ENCODE measurements at regions not wholly inside any gene's neighbourhood (a gene's known extent, or its start where the extent isn't known, plus 50 kb on each side); places are given as distances from the start of the nearest gene placed in this dataset.

DNA sequence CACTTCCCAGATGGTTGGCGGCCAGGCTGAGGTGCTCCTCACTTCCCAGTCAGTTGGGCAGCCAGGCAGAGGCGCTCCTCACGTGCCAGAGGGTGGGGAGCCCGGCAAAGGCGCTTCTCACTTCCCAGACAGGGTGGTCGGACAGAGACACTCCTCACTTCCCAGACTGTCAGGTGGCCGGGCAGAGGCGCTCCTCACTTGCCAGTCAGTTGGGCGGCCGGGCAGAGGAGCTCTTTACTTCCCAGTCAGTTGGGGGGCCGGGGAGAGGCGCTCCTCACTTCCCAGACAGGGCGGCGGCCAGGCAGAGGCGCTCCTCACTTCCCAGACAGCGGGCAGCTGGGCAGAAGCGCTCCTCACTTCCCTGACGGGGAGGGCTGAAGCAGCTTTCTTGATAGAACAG is 143.0 kb upstream of the ARID2 start:
- H4K20me1 ChIP-seq (ENCODE audit: insufficient read depth, low read length): no peaks in the 10 kb centered on the region
- H3F3A ChIP-seq (ENCODE audit: insufficient read depth, low read length): no peaks in the 10 kb centered on the region
- no peaks in the 10 kb centered on the region for H3K9me3 ChIP-seq (replicated peaks; ENCODE audit: insufficient read depth, low read length)
- no peak overlapping the region for H3K9ac ChIP-seq (ENCODE audit: low read length)
- DNase-seq: no peak
- no peaks in the 10 kb centered on the region for H3K79me2 ChIP-seq (ENCODE audit: low read length)
- H3K9me2 ChIP-seq (replicated peaks; ENCODE audit: insufficient read depth, low read length): no peaks in the 10 kb centered on the region
- H2AFZ ChIP-seq (ENCODE audit: low read length): no peak overlapping the region
- H3K4me3 ChIP-seq (ENCODE audit: low read length): no peak overlapping the region
- no peaks in the 10 kb centered on the region for H3K4me1 ChIP-seq (ENCODE audit: low read length)
- H3K27me3 ChIP-seq (replicated peaks; ENCODE audit: insufficient read depth, low read length): no peaks in the 10 kb centered on the region
- no peak for TF ChIP-seq EZH2 (optimal IDR thresholded peaks at IDR 0.05; ENCODE audit: low read depth, low read length)
- TF ChIP-seq EZH2phosphoT487 (IDR thresholded peaks at IDR 0.05; ENCODE audit: low read length): no peak
- TF ChIP-seq, protein P1, sequence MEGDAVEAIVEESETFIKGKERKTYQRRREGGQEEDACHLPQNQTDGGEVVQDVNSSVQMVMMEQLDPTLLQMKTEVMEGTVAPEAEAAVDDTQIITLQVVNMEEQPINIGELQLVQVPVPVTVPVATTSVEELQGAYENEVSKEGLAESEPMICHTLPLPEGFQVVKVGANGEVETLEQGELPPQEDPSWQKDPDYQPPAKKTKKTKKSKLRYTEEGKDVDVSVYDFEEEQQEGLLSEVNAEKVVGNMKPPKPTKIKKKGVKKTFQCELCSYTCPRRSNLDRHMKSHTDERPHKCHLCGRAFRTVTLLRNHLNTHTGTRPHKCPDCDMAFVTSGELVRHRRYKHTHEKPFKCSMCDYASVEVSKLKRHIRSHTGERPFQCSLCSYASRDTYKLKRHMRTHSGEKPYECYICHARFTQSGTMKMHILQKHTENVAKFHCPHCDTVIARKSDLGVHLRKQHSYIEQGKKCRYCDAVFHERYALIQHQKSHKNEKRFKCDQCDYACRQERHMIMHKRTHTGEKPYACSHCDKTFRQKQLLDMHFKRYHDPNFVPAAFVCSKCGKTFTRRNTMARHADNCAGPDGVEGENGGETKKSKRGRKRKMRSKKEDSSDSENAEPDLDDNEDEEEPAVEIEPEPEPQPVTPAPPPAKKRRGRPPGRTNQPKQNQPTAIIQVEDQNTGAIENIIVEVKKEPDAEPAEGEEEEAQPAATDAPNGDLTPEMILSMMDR (IDR thresholded peaks at IDR 0.05; ENCODE audit: low read length): no peak
- H3K27ac ChIP-seq (ENCODE audit: low read length): no peak overlapping the region
- H3K36me3 ChIP-seq (replicated peaks; ENCODE audit: insufficient read depth, low read length): no peaks in the 10 kb centered on the region
- no peak overlapping the region for H3K4me2 ChIP-seq (ENCODE audit: low read depth, low read length)

GRCh38 chr12:45587012-45587411 is 142.5 kb upstream of the ARID2 start:
- Histone ChIP-seq H3K4me2 (ENCODE audit: low read depth, low read length) (no peak overlapping the region), H3K27ac (ENCODE audit: low read length) (no peak overlapping the region), H3K4me1 (ENCODE audit: low read length) (no peaks in the 10 kb centered on the region), H3K9me2 (replicated peaks; ENCODE audit: insufficient read depth, low read length) (no peaks in the 10 kb centered on the region), H3K9ac (ENCODE audit: low read length) (no peak overlapping the region), H2AFZ (ENCODE audit: low read length) (no peak overlapping the region), H3F3A (ENCODE audit: insufficient read depth, low read length) (no peaks in the 10 kb centered on the region), H4K20me1 (ENCODE audit: insufficient read depth, low read length) (no peaks in the 10 kb centered on the region), H3K4me3 (ENCODE audit: low read length) (no peak overlapping the region), H3K9me3 (replicated peaks; ENCODE audit: insufficient read depth, low read length) (no peaks in the 10 kb centered on the region), H3K27me3 (replicated peaks; ENCODE audit: insufficient read depth, low read length) (no peaks in the 10 kb centered on the region), H3K36me3 (replicated peaks; ENCODE audit: insufficient read depth, low read length) (no peaks in the 10 kb centered on the region), H3K79me2 (ENCODE audit: low read length) (no peaks in the 10 kb centered on the region)
- DNase-seq: no peak
- TF ChIP-seq EZH2phosphoT487 (IDR thresholded peaks at IDR 0.05; ENCODE audit: low read length): no peak
- TF ChIP-seq EZH2 (optimal IDR thresholded peaks at IDR 0.05; ENCODE audit: low read depth, low read length): no peak
- TF ChIP-seq, protein P1 (IDR thresholded peaks at IDR 0.05; ENCODE audit: low read length): no peak

DNA sequence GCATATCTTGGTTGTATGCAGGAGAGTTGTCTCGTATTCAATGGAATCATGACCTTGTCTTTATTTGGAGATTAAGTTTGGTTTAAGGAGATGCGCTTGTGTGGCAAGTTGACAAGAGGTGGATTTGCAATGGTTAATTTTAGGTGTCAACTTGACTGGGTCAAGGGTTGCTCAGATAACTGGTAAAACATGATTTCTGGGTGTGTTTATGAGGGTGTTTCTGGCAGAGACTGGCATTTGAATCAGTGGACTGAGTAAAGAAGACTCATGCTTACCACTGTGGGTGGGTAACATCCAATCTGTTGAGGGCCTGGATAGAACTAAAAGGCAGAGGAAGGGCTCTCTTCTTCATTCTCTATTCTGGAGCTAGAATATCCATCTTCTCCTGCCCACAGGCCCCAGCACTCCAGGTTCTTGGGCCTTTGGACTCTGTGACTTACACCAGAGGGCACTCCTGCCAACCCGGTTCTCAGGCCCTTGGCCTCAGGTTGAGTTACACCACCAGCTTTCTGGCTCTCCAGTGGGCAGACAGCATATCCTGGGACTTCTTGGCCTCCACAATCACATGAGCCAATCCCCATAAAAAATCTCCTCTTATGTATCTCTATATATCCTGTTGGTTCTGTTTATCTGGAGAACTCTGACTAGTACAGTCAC is 141.5 kb upstream of the ARID2 start:
- no peaks in the 10 kb centered on the region for H3K9me3 ChIP-seq (replicated peaks; ENCODE audit: insufficient read depth, low read length)
- no peak for TF ChIP-seq EZH2 (optimal IDR thresholded peaks at IDR 0.05; ENCODE audit: low read depth, low read length)
- TF ChIP-seq, protein P1 (IDR thresholded peaks at IDR 0.05; ENCODE audit: low read length): no peak
- no peaks in the 10 kb centered on the region for H4K20me1 ChIP-seq (ENCODE audit: insufficient read depth, low read length)
- H2AFZ ChIP-seq (ENCODE audit: low read length): no peak overlapping the region
- no peaks in the 10 kb centered on the region for H3K36me3 ChIP-seq (replicated peaks; ENCODE audit: insufficient read depth, low read length)
- H3K27ac ChIP-seq (ENCODE audit: low read length): no peak overlapping the region
- no peak for DNase-seq
- H3F3A ChIP-seq (ENCODE audit: insufficient read depth, low read length): no peaks in the 10 kb centered on the region
- H3K4me3 ChIP-seq (ENCODE audit: low read length): no peak overlapping the region
- H3K79me2 ChIP-seq (ENCODE audit: low read length): no peaks in the 10 kb centered on the region
- H3K9ac ChIP-seq (ENCODE audit: low read length): no peak overlapping the region
- H3K4me2 ChIP-seq (ENCODE audit: low read depth, low read length): no peak overlapping the region
- H3K27me3 ChIP-seq (replicated peaks; ENCODE audit: insufficient read depth, low read length): no peaks in the 10 kb centered on the region
- H3K9me2 ChIP-seq (replicated peaks; ENCODE audit: insufficient read depth, low read length): no peaks in the 10 kb centered on the region
- no peaks in the 10 kb centered on the region for H3K4me1 ChIP-seq (ENCODE audit: low read length)

Measured in MM.1S (cell line).